Prostate gland (tissue), 2 donors: ENCODE measurements at regions not wholly inside any gene's neighbourhood (a gene's known extent, or its start where the extent isn't known, plus 50 kb on each side); places are given as distances from the start of the nearest gene placed in this dataset.
"Not testable (repeated sequence)": the region's sequence is repeated elsewhere in the genome, so short reads cannot be mapped to it uniquely, and the experiment has no call there.

Source experiments
- POLR2A ChIP-seq: fragments of 450-650 bp; IDR thresholded peaks from one replicate; pipeline ENCODE4 v1.6.1; 2016; ENCODE audit warnings: antibody characterized with exemption, mild to moderate bottlenecking
- POLR2AphosphoS5 ChIP-seq: sonication (generic); formaldehyde crosslinking; IDR thresholded peaks from one replicate; pipeline ENCODE4 v1.6.1; 2017; ENCODE audit warnings: antibody characterized with exemption
- TF ChIP-seq, protein P1 (sequence below), 4 experiments: fragments of 200-600 bp in 2 of 4; fragments of 450-650 bp in 2 of 4; sonication (generic) in 2 of 4; IDR thresholded peaks; 1 replicate in 3 of 4; 2 replicates in 1 of 4; pipeline ENCODE4 v1.5.1; 2016 to 2019; ENCODE audit warnings: antibody characterized with exemption in 4 of 4, mild to moderate bottlenecking in 2 of 4, moderate library complexity in 2 of 4

DNA sequence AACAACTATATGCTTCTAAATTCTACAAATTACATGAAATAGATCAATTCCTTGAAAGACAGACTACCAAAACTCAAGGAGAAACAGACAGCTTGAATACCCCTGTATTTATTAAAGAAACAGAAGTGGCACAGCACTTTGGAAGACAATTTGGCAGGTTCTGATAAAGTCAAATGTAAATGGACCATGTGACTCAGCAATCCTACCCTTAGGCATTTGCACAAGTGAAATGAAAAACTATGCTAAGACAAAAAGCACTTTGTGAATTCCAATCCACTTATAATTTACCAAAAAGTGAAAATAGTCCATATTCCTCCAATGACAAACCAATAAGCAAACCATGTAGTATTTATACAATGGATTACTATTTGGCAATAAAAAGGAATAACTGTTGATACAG, 862.0 kb downstream of the TUBA3C start:
- TF ChIP-seq, protein P1, sequence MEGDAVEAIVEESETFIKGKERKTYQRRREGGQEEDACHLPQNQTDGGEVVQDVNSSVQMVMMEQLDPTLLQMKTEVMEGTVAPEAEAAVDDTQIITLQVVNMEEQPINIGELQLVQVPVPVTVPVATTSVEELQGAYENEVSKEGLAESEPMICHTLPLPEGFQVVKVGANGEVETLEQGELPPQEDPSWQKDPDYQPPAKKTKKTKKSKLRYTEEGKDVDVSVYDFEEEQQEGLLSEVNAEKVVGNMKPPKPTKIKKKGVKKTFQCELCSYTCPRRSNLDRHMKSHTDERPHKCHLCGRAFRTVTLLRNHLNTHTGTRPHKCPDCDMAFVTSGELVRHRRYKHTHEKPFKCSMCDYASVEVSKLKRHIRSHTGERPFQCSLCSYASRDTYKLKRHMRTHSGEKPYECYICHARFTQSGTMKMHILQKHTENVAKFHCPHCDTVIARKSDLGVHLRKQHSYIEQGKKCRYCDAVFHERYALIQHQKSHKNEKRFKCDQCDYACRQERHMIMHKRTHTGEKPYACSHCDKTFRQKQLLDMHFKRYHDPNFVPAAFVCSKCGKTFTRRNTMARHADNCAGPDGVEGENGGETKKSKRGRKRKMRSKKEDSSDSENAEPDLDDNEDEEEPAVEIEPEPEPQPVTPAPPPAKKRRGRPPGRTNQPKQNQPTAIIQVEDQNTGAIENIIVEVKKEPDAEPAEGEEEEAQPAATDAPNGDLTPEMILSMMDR (IDR thresholded peaks at IDR 0.05), result not testable (repeated sequence)
- not testable (repeated sequence) for TF ChIP-seq POLR2A, POLR2AphosphoS5
